Heart right ventricle (tissue), 16 donors: ENCODE measurements at regions not wholly inside any gene's neighbourhood (a gene's known extent, or its start where the extent isn't known, plus 50 kb on each side); places are given as distances from the start of the nearest gene placed in this dataset.

Experiments
- ATAC-seq, 8 donors: fragments of 200-7000 bp; cut with Tn5 transposase; one replicate each; pipeline ENCODE4 v1.9.1; 2020; ENCODE audit warnings: mild to moderate bottlenecking in 8 of 8, moderate library complexity in 8 of 8, moderate number of reproducible peaks in 1 of 8
- DNase-seq, 2 donors: peaks; one replicate each; pipeline ENCODE4 v3.0.0-alpha.2; 2020
- H3K27ac ChIP-seq, 10 donors: fragments of 200-600 bp; sonication (generic) in 2 of 10; one replicate each; pipeline versions ENCODE4 v1.5.0 to v1.8.0; 2020 to 2022; ENCODE audit warnings: mild to moderate bottlenecking in 3 of 10
- H3K27me3 ChIP-seq, 7 donors: fragments of 200-600 bp; one replicate each; pipeline ENCODE4 v1.8.0; 2021 to 2022; ENCODE audit warnings: mild to moderate bottlenecking in 2 of 7
- H3K36me3 ChIP-seq, 9 donors: fragments of 200-600 bp; sonication (generic) in 1 of 9; one replicate each; pipeline versions ENCODE4 v1.5.0 to v1.8.0; 2020 to 2022; ENCODE audit warnings: mild to moderate bottlenecking in 2 of 9
- H3K4me1 ChIP-seq, 9 donors: fragments of 200-600 bp; sonication (generic) in 1 of 9; one replicate each; pipeline versions ENCODE4 v1.5.0 to v1.8.0; 2020 to 2022; ENCODE audit warnings: mild to moderate bottlenecking in 4 of 9
- H3K4me3 ChIP-seq, 10 donors: fragments of 200-600 bp; sonication (generic) in 2 of 10; one replicate each; pipeline versions ENCODE4 v1.5.0 to v1.8.0; 2020 to 2022; ENCODE audit warnings: mild to moderate bottlenecking in 7 of 10, moderate library complexity in 2 of 10
- H3K9me3 ChIP-seq, 11 donors: fragments of 200-600 bp in 10 of 11; sonication (generic) in 2 of 11; one replicate each; pipeline versions ENCODE4 v1.5.0 to v1.8.0; 2013 to 2022; ENCODE audit warnings: mild to moderate bottlenecking in 2 of 11, control low read depth in 1 of 11, moderate library complexity in 1 of 11
- WGBS, 2 donors: extraction: QIAGEN DNeasy Blood & Tissue Kit; methylation state at CpG; one replicate each; pipeline ENCODE4 v1.1.7; 2013; ENCODE audit warnings: inconsistent platforms in 1 of 2; 5-methylcytosine and 5-hydroxymethylcytosine counted together
- intact Hi-C, 10 donors: fragments of 100-400 bp; cut with DNase I; formaldehyde crosslinking; loops; one replicate each; pipeline versions ENCODE4 v1.11.1 to v1.14.2; 2022
- TF ChIP-seq, protein P1 (sequence below), 9 donors: fragments of 200-600 bp; sonication (generic) in 2 of 9; IDR thresholded peaks; one replicate each; pipeline versions ENCODE4 v1.5.0 to v1.8.0; 2021 to 2022; ENCODE audit warnings: antibody characterized with exemption in 9 of 9, mild to moderate bottlenecking in 5 of 9, moderate library complexity in 1 of 9
- donor health status: Arrhythmogenic right ventricular cardiomyopathy.
- donor health status: ischemic (EF 13 %, LVEDD 7.1; RV severe dilation, severe dysfunction).
- donor health status: healthy with polysubstance abuse.
- donor health status: DM: no; HTN: yes; CAD: no.
- donor health status: DM: no; HTN: no; CAD: no.
- donor health status: ischemic (EF 25% LVEDD 6.9; RV normal size, moderate dysfunction).
- donor health status: ischemic (EF 25% LVEDD 5.7; RV mildly dilated, moderate dysfunction).
- donor health status: healthy.
- donor health status: DM: yes; HTN: yes; CAD: no.
- donor health status: Ischemic cardiomyopathy.
- donor health status: ischemic (EF 35%, LVEDD 5.7; RV mildly dilated, moderate dysfunction).
- donor health status: nonischemic (EF 11% LVEDD 7.7; RV severe dilation, severe dysfunction).
- donor health status: DM: yes; HTN: yes; CAD: no.
- donor health status: PGD.
- donor health status: ischemic (EF 29% LVEDD 5.4; RV normal size, mild dysfunction).
- donor health status: nonischemic (EF 23%, LVEDD 6.1; RV moderate dilation, normal function).

DNA sequence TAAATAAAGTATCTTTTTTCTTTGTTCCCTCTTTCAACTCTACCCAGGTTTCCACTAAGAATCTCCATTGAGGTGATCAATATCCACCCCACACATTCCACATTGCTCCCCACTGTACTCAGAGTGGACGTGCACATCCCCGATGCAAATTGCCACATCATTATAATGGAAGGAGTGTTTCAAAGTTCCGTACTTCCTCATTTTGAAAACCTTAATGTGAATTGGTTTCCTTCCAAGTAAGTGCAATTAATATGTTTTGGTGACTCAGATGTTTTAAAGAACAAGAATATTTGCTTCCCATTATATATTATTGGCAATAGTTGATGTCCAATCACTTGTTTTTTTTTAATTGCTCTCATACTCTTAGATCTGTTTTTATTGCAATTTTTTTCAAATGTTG lies 463.6 kb downstream of the HACE1 start:
- TF ChIP-seq, protein P1, sequence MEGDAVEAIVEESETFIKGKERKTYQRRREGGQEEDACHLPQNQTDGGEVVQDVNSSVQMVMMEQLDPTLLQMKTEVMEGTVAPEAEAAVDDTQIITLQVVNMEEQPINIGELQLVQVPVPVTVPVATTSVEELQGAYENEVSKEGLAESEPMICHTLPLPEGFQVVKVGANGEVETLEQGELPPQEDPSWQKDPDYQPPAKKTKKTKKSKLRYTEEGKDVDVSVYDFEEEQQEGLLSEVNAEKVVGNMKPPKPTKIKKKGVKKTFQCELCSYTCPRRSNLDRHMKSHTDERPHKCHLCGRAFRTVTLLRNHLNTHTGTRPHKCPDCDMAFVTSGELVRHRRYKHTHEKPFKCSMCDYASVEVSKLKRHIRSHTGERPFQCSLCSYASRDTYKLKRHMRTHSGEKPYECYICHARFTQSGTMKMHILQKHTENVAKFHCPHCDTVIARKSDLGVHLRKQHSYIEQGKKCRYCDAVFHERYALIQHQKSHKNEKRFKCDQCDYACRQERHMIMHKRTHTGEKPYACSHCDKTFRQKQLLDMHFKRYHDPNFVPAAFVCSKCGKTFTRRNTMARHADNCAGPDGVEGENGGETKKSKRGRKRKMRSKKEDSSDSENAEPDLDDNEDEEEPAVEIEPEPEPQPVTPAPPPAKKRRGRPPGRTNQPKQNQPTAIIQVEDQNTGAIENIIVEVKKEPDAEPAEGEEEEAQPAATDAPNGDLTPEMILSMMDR (IDR thresholded peaks at IDR 0.05): no peak
- no peak for DNase-seq
- H3K27me3 ChIP-seq: no peaks in the 10 kb centered on the region
- ATAC-seq: no peak
- no peaks in the 10 kb centered on the region for H3K9me3 ChIP-seq
- H3K27ac ChIP-seq: no peak overlapping the region
- no peaks in the 10 kb centered on the region for H3K4me1 ChIP-seq
- H3K4me3 ChIP-seq: no peak overlapping the region
- no peaks in the 10 kb centered on the region for H3K36me3 ChIP-seq
- intact Hi-C loops: loop anchor here in 1 of 10 donors (1.0 kb wide), 1 partner anchor 34 kb away; no protein-coding TSS in a partner anchor
- WGBS, 2 donors: 77 to 87% methylated on average over 3 of the region's 3 CpGs

DNA sequence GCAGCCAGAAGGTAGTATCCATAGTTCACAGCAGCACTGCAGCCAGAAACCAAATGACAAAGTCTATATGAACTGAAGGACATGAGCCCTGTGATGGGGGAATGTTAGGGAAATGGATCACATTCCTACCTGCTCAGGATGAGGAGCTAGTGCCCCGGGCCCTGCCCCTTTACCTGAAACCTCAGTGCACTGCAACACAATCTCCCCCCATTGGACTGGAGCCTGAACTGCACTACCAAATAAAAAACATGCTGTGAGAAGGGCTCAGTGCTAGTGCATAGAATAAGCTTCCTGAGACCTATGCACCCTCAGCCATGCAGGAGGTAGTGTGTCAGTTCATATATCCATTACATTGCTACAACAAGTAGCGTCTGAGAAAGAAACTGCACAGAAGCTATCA lies 477.8 kb downstream of the HACE1 start:
- Histone ChIP-seq H3K36me3 (no peaks in the 10 kb centered on the region), H3K4me1 (no peaks in the 10 kb centered on the region), H3K27ac (no peak overlapping the region), H3K27me3 (no peaks in the 10 kb centered on the region), H3K9me3 (peaks cover 0 to 20% (median 0%) of the 10 kb centered on the region in 11 donors), H3K4me3 (no peak overlapping the region)
- intact Hi-C loops: no loop called here
- TF ChIP-seq, protein P1 (IDR thresholded peaks at IDR 0.05): no peak
- 76 to 92% methylated on average over 2 of the region's 2 CpGs for WGBS, 2 donors
- DNase-seq (no peak), ATAC-seq (no peak)

DNA sequence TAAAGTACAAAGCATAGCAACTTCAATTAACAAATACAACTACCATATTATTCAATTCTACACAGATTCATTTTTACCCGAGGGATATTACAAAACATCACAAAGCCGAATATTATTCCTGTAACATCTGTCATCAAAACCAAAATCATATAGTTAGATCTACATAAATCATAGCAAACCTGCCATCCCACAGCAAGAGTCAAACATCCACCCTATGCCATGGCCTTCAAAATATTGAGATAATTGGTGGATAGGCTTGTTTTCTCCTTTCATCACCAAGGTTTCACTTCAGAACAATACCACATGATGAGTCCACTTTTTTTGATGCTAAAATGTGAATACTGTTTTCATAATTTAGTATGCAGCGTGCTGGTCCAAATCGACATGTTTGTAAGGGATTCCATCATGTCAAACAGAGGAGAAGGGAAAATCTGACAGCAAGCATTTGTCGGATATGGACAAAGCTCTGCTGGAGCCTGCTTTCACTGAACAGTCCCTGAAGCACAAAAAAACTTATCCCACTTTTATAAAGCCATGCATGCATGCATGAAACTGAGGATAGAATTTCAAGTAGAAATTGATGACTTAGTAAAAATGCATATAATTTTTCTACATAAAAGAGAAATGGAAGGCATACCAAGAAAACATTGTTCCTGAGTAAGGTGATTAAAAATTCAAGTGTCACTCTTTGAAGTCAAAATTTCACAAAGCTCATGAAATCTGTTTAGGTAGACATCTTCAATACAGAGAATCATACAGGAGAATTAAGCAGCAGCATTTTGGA lies 494.1 kb downstream of the HACE1 start:
- TF ChIP-seq, protein P1 (IDR thresholded peaks at IDR 0.05): no peak
- Histone ChIP-seq H3K27me3 (peaks cover 0 to 5% (median 0%) of the 10 kb centered on the region in 7 donors), H3K36me3 (no peaks in the 10 kb centered on the region), H3K4me1 (no peaks in the 10 kb centered on the region), H3K27ac (no peak overlapping the region), H3K4me3 (no peak overlapping the region), H3K9me3 (no peaks in the 10 kb centered on the region)
- intact Hi-C loops: no loop called here
- no peak for DNase-seq
- ATAC-seq: no peak
- 74 to 83% methylated on average over 5 of the region's 5 CpGs for WGBS, 2 donors

DNA sequence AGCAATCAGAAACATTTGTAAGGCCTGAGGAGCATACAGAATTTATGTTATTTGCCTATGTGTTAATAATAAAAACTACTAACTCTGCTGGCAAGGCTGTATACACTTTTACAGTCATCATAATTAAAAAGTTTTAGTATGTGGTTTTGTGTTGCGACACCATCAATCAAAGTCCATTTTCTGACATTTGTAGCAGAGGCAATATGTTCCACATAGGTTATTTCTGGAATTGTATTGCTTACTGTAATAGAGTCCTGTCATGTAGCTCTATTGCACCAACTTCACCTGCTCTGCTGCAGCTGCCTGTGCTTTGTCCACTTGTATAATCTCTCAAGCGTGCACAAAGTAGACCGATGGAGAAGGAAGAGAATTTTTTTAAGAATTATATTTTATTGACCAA lies 501.8 kb downstream of the HACE1 start:
- ATAC-seq: no peak
- Histone ChIP-seq H3K4me3 (no peak overlapping the region), H3K36me3 (no peaks in the 10 kb centered on the region), H3K27ac (no peak overlapping the region), H3K9me3 (no peaks in the 10 kb centered on the region), H3K27me3 (peaks cover 0 to 5% (median 0%) of the 10 kb centered on the region in 7 donors), H3K4me1 (no peaks in the 10 kb centered on the region)
- DNase-seq: no peak
- TF ChIP-seq, protein P1 (IDR thresholded peaks at IDR 0.05): no peak
- intact Hi-C loops: no loop called here
- 76 to 85% methylated on average over 3 of the region's 3 CpGs for WGBS, 2 donors
